GM13977 (cell line): ENCODE measurements at regions not wholly inside any gene's neighbourhood (a gene's known extent, or its start where the extent isn't known, plus 50 kb on each side); places are given as distances from the start of the nearest gene placed in this dataset.
"Not testable (repeated sequence)": the region's sequence is repeated elsewhere in the genome, so short reads cannot be mapped to it uniquely, and the experiment has no call there.

Experiments
- DNase-seq: peaks from one replicate; pipeline ENCODE4 v3.0.0; 2012; ENCODE audit warnings: low spot score
- in situ Hi-C: fragments of 300-500 bp; cut with MboI; formaldehyde crosslinking; loops from one replicate; pipeline ENCODE4 v1.12.0; 2022; ENCODE audit warnings: low sequenced_read_pairs, low pct_unique_long_range_greater_than_20kb, mixed read lengths, inconsistent platforms; ENCODE audit not compliant: unreplicated experiment
- TF ChIP-seq, protein P1 (sequence below): IDR thresholded peaks from 2 replicates; pipeline ENCODE4 v1.5.1; 2012; ENCODE audit warnings: mild to moderate bottlenecking, control low read depth; ENCODE audit not compliant: insufficient read depth; ENCODE audit errors: extremely low read depth, missing control alignments

- TF ChIP-seq, protein P1, sequence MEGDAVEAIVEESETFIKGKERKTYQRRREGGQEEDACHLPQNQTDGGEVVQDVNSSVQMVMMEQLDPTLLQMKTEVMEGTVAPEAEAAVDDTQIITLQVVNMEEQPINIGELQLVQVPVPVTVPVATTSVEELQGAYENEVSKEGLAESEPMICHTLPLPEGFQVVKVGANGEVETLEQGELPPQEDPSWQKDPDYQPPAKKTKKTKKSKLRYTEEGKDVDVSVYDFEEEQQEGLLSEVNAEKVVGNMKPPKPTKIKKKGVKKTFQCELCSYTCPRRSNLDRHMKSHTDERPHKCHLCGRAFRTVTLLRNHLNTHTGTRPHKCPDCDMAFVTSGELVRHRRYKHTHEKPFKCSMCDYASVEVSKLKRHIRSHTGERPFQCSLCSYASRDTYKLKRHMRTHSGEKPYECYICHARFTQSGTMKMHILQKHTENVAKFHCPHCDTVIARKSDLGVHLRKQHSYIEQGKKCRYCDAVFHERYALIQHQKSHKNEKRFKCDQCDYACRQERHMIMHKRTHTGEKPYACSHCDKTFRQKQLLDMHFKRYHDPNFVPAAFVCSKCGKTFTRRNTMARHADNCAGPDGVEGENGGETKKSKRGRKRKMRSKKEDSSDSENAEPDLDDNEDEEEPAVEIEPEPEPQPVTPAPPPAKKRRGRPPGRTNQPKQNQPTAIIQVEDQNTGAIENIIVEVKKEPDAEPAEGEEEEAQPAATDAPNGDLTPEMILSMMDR = no peak
- in situ Hi-C loops = no loop called here
These were observed 1283.7 kb downstream of the TP53TG3F start for GRCh38 chr16:34743115-34743514.

DNA sequence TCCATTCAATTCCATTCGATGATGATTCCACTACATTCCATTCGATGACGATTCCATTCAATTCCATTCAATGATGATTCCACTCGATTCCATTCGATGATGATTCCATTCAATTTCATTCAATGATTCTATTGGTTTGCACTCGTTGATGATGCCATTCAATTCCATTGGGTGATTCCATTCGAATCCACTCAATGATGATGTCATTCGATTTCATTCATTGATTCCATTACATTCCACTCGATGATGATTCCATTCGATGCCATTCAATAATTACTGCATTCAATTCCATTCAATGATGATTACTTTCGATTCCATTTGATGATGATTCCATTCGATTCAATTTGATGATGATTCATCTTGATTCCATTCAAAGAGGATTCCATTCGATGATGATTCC, 1299.4 kb downstream of the TP53TG3F start:
- no peak for DNase-seq
- TF ChIP-seq, protein P1 = no peak
- in situ Hi-C loops = no loop called here

More at GRCh38 chr16:34743115-34743514, 1283.7 kb downstream of the TP53TG3F start:
- DNase-seq = no peak

- in situ Hi-C loops = not testable (repeated sequence)
These were observed 1332.4 kb downstream of the TP53TG3F start for GRCh38 chr16:34791835-34792234.

DNA sequence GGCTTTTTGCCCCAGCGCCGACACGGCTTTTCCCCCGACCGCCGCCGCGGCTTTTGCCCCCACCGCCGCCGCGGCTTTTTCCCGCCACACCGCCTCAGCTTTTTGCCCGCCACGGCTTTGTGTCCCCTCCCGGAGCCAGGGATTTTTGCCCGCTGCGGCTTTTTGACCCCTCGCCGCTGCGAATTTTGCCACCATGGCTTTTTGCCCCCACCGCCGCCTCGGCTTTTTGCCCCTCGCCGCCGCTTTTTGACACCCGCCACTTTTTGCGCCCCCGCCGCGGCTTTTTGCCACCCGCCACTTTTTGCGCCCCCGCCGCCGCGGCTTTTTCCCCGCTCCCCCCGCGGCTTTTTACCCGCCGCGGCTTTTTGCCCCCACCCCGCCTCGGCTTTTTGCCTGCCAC, 1342.5 kb downstream of the TP53TG3F start:
- TF ChIP-seq, protein P1 = no peak
- in situ Hi-C loops = no loop called here
- DNase-seq = no peak

More at GRCh38 chr16:34791835-34792234, 1332.4 kb downstream of the TP53TG3F start:
- not testable (repeated sequence) for DNase-seq

DNA sequence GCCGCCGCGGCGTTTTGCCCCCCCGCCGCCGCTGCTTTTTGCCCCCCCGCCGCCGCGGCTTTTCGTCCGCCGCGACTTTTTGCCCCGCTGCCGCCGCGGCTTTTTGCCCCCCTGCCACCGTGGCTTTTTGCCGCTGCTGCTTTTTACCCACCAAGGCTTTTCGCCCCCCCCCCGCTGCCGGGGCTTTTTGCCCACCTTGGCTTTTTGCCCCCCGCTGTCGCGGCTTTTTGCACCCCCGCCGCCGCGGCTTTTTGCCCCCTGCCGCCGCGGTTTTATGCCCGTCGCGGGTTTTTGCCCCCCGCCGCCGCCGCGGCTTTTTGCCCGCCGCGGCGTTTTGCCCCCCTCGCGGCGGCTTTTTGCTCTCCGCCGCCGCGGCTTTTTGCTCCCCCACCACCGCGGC, 1343.0 kb downstream of the TP53TG3F start:
- DNase-seq = peak; percentile 0
- TF ChIP-seq, protein P1 = no peak
- in situ Hi-C loops = no loop called here

DNA sequence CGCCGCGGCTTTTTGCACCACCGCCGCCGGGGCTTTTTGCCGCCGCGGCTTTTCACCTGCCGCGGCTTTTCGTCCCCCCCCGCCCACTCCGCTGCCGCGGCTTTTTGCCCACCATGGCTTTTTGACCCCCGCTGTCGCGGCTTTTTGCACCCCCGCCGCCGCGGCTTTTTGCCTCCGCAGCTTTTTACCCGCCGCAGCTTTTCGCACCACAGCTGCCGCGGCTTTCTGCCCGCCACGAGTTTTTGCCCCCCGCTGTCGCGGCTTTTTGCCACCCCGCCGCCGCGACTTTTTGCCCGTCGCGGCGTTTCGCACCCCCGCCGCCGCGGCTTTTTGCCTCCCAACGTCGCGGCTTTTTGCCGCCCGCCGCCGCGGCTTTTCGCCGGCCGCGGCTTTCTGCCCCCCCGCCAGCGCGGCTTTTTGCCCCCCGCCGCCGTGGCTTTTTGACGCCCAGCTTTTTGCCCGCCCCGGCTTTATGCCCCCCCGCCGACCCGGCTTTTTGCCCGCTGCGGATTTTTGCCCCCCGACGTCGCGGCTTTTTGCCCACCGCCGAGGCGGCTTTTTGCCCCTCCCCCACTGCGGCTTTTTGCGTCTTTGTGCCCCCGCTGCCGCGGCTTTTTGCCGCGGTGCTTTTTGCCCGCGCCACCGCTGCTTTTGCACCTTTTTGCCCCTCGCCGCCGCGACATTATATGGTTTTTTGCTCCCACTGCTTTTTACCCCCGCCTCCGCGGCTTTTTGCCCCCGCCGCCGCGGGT, 1343.6 kb downstream of the TP53TG3F start:
- in situ Hi-C loops = no loop called here
- TF ChIP-seq, protein P1 = no peak
- peak; percentile 0 for DNase-seq

- TF ChIP-seq, protein P1 = no peak
- in situ Hi-C loops = no loop called here
- peak; percentile 0 for DNase-seq
These were observed 1344.4 kb downstream of the TP53TG3F start for GRCh38 chr16:34803683-34804416.

- in situ Hi-C loops, DNase-seq: not testable (repeated sequence)
These were observed 1347.7 kb downstream of the TP53TG3F start for GRCh38 chr16:34806992-34807644.

GRCh38 chr16:34807844-34808243, 1348.4 kb downstream of the TP53TG3F start:
- DNase-seq, in situ Hi-C loops: not testable (repeated sequence)

GRCh38 chr16:34808530-34808929, 1349.1 kb downstream of the TP53TG3F start:
- DNase-seq, in situ Hi-C loops: not testable (repeated sequence)
